HL-60 (cell line): ENCODE measurements at regions not wholly inside any gene's neighbourhood (a gene's known extent, or its start where the extent isn't known, plus 50 kb on each side); places are given as distances from the start of the nearest gene placed in this dataset.

Experiments
- GABPA ChIP-seq: IDR thresholded peaks from 2 replicates; pipeline ENCODE4 v1.6.1; 2012; ENCODE audit warnings: low read depth
- POLR2AphosphoS5 ChIP-seq: IDR thresholded peaks from 2 replicates; pipeline ENCODE4 v1.6.1; 2012; ENCODE audit warnings: low read depth
- TF ChIP-seq, protein P1 (sequence below): IDR thresholded peaks from one replicate; pipeline ENCODE4 v1.5.1; 2011; ENCODE audit warnings: low read length, control low read depth, inconsistent platforms; ENCODE audit not compliant: insufficient read depth
- TF ChIP-seq, protein P2 (sequence below): IDR thresholded peaks from 2 replicates; pipeline ENCODE4 v1.6.1; 2012; ENCODE audit warnings: low read depth; ENCODE audit not compliant: insufficient replicate concordance

DNA sequence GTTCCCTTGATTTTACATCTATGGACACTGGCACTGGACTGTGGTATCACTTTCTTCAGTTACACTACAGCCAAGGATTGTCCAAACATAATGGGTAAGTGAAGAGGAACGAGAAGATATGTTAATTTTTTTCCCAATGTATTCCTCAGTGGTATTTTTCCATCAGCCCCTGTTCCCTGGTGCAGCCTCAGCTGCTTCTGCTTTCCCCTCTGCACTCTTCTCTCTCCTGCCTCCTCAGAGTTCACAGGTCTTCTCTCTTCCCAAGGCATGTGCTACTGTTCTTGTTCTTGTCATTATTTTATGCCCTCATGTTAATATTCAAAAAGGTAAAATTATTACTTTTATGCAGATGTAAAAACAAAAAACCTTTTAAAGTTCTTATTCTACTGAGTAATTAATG, 378.0 kb upstream of the NRXN1 start:
- TF ChIP-seq POLR2AphosphoS5 (no peak), GABPA (no peak)
- TF ChIP-seq, protein P1, sequence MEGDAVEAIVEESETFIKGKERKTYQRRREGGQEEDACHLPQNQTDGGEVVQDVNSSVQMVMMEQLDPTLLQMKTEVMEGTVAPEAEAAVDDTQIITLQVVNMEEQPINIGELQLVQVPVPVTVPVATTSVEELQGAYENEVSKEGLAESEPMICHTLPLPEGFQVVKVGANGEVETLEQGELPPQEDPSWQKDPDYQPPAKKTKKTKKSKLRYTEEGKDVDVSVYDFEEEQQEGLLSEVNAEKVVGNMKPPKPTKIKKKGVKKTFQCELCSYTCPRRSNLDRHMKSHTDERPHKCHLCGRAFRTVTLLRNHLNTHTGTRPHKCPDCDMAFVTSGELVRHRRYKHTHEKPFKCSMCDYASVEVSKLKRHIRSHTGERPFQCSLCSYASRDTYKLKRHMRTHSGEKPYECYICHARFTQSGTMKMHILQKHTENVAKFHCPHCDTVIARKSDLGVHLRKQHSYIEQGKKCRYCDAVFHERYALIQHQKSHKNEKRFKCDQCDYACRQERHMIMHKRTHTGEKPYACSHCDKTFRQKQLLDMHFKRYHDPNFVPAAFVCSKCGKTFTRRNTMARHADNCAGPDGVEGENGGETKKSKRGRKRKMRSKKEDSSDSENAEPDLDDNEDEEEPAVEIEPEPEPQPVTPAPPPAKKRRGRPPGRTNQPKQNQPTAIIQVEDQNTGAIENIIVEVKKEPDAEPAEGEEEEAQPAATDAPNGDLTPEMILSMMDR = no peak
- TF ChIP-seq, protein P2, sequence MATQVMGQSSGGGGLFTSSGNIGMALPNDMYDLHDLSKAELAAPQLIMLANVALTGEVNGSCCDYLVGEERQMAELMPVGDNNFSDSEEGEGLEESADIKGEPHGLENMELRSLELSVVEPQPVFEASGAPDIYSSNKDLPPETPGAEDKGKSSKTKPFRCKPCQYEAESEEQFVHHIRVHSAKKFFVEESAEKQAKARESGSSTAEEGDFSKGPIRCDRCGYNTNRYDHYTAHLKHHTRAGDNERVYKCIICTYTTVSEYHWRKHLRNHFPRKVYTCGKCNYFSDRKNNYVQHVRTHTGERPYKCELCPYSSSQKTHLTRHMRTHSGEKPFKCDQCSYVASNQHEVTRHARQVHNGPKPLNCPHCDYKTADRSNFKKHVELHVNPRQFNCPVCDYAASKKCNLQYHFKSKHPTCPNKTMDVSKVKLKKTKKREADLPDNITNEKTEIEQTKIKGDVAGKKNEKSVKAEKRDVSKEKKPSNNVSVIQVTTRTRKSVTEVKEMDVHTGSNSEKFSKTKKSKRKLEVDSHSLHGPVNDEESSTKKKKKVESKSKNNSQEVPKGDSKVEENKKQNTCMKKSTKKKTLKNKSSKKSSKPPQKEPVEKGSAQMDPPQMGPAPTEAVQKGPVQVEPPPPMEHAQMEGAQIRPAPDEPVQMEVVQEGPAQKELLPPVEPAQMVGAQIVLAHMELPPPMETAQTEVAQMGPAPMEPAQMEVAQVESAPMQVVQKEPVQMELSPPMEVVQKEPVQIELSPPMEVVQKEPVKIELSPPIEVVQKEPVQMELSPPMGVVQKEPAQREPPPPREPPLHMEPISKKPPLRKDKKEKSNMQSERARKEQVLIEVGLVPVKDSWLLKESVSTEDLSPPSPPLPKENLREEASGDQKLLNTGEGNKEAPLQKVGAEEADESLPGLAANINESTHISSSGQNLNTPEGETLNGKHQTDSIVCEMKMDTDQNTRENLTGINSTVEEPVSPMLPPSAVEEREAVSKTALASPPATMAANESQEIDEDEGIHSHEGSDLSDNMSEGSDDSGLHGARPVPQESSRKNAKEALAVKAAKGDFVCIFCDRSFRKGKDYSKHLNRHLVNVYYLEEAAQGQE = no peak
